AG04450 (cell line): ENCODE measurements at regions not wholly inside any gene's neighbourhood (a gene's known extent, or its start where the extent isn't known, plus 50 kb on each side); places are given as distances from the start of the nearest gene placed in this dataset.

Experiments used
- CTCF ChIA-PET: fragments of 300-600, 350-600 bp; formaldehyde crosslinking; extraction: SDS; loops from one replicate; lab custom pipeline; 2022; ENCODE audit warnings: antibody characterized with exemption, inconsistent platforms; lab: Charles Lee
- POLR2A ChIA-PET: fragments of 350-600 bp; formaldehyde crosslinking; extraction: SDS; loops from one replicate; lab custom pipeline; 2021; ENCODE audit warnings: antibody characterized with exemption, inconsistent platforms; lab: Yijun Ruan, JAX
- DNase-seq: peaks from one replicate; pipeline ENCODE4 v3.0.0-alpha.2; 2011; ENCODE audit warnings: low read depth, low spot score
- H3K27ac ChIP-seq: one replicate; pipeline ENCODE4 v1.5.1; 2012; ENCODE audit warnings: low read depth, low read length, control low read depth
- H3K27me3 ChIP-seq: one replicate; pipeline ENCODE4 v1.6.0; 2012; ENCODE audit warnings: low read length; ENCODE audit not compliant: control insufficient read depth, insufficient read depth
- H3K4me3 ChIP-seq: 2 replicates; pipeline ENCODE4 v1.5.1; 2011; ENCODE audit warnings: mild to moderate bottlenecking, low read depth, low read length, control low read depth
- H3K9me3 ChIP-seq: 2 replicates; pipeline ENCODE4 v1.5.1; 2012; ENCODE audit warnings: low read length; ENCODE audit not compliant: control insufficient read depth, insufficient read depth
- TF ChIP-seq, protein P1 (sequence below): IDR thresholded peaks from 2 replicates; pipeline ENCODE4 v1.5.1; 2011; ENCODE audit warnings: low read depth, low read length, control low read depth, inconsistent platforms

DNA sequence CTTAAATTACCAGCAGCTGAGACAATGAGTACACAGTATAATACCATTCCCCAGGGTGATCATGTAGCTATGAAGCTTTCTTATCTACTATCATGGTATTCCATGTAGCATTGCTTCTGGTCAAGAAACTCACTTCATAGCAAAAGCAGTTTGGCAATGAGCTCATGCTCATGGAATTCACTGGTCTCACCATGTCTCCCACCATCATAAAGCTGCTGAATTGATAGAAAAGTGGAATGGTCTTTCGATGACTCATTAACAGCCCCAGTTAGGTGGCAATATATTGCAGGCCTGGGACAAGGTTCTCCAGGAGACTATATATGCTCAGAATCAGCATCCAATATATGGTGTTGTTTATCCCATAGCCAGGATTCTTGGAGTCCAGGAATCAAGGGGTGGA is 553.7 kb downstream of the FOXG1 start:
- DNase-seq: no peak
- TF ChIP-seq, protein P1, sequence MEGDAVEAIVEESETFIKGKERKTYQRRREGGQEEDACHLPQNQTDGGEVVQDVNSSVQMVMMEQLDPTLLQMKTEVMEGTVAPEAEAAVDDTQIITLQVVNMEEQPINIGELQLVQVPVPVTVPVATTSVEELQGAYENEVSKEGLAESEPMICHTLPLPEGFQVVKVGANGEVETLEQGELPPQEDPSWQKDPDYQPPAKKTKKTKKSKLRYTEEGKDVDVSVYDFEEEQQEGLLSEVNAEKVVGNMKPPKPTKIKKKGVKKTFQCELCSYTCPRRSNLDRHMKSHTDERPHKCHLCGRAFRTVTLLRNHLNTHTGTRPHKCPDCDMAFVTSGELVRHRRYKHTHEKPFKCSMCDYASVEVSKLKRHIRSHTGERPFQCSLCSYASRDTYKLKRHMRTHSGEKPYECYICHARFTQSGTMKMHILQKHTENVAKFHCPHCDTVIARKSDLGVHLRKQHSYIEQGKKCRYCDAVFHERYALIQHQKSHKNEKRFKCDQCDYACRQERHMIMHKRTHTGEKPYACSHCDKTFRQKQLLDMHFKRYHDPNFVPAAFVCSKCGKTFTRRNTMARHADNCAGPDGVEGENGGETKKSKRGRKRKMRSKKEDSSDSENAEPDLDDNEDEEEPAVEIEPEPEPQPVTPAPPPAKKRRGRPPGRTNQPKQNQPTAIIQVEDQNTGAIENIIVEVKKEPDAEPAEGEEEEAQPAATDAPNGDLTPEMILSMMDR: no peak
- Histone ChIP-seq H3K27ac (no peak overlapping the region), H3K27me3 (no peaks in the 10 kb centered on the region), H3K9me3 (no peaks in the 10 kb centered on the region), H3K4me3 (no peak overlapping the region)
- POLR2A ChIA-PET: no interaction called here
- CTCF ChIA-PET: no interaction called here

DNA sequence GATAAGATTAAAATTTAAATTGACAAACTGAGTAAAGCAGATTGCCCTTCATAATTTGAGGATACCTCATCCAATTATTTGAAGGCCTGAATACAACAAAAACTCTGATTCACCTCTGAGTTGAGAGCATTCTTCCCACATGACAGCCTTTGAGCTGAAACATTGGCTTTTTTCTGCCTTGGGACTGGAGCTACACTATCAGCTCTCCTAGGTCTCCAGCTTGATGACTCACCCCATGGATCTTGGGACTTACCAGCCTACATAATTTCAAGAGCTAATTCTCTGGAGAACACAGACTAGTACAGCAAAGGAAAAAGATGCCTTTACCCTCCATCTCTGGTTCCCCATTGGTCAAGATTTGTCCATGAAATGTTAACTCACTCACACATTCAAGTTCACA is 555.1 kb downstream of the FOXG1 start:
- TF ChIP-seq, protein P1: no peak
- POLR2A ChIA-PET: no interaction called here
- CTCF ChIA-PET: no interaction called here
- DNase-seq: peak; percentile 24
- Histone ChIP-seq H3K9me3 (no peaks in the 10 kb centered on the region), H3K27ac (no peak overlapping the region), H3K4me3 (no peak overlapping the region), H3K27me3 (no peaks in the 10 kb centered on the region)

DNA sequence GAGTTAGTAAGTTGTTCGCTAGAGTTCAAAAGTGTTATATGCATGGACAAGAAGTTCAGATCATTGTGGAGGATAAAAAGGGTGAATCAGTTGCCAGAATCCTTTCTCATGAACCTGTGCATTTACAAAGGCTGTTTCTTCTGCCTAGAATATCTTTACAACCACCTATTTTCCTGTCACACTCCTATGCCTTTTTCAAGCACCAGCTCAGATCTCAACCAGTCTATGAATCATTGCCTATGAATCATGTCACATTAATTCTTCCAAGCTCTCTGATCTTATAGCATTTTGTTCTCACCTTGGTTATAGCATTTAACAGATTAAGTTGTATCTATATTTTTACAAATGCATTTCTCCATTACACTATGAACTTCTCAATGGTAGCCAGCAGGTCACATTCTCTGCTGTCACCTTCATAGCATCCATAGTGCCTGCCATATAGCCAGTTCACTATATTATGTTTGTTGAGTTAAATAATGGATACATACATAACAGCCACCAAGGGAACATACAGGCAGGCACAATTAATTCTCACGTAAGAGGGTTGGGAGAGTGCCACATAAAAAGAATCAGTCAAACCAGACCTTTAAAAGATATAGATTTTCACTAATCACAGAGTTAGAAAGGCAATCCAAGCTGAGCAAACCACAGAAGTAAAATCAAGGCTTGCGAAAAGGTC is 573.0 kb downstream of the FOXG1 start:
- ChIA-PET CTCF (no interaction called here), POLR2A (no interaction called here)
- DNase-seq: no peak
- H3K27me3 ChIP-seq: no peaks in the 10 kb centered on the region
- no peak overlapping the region for H3K27ac ChIP-seq
- H3K9me3 ChIP-seq: no peaks in the 10 kb centered on the region
- H3K4me3 ChIP-seq: no peak overlapping the region
- TF ChIP-seq, protein P1: no peak

DNA sequence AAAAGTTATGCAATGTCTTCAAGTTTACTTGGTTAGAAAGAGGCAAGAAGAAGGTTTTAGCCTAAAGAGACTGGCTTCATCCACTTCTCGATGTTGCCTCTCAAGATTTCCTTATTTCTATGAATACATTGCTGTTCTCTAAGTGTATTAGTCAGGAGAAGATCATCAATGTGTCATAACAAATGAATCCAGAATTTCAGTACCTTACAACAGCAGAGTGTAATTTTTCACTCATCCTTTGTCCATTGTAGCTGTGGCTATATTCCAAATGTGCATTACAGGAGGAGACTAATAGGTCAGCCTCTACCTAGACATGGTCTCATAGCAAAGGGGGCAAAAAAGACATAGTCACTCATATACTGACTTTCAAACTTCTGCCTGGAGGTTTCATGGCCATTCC is 579.1 kb downstream of the PRKD1 start:
- Histone ChIP-seq H3K27ac (no peak overlapping the region), H3K4me3 (no peak overlapping the region), H3K9me3 (no peaks in the 10 kb centered on the region), H3K27me3 (no peaks in the 10 kb centered on the region)
- POLR2A ChIA-PET: no interaction called here
- no peak for DNase-seq
- TF ChIP-seq, protein P1: no peak
- CTCF ChIA-PET: no interaction called here

DNA sequence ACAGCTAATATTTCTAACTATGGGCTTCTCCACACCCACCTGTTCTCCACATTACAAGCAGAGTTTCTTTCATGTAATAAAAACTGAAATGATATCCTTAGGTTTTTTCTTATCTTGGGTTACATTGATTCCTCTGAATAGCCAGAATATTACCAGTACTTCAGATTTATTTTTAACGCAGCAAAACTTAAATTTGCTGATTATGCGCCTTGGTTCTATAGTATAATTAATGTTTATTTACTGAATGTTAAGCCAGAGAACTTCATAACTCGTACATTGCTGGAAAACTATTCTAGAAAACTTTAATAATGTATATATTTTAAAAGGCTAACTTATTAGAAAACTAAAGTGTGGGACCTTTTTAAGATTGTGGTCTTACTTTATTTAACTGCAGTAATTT is 577.2 kb downstream of the PRKD1 start:
- H3K9me3 ChIP-seq: no peaks in the 10 kb centered on the region
- POLR2A ChIA-PET: no interaction called here
- no peak overlapping the region for H3K4me3 ChIP-seq
- H3K27ac ChIP-seq: no peak overlapping the region
- DNase-seq: no peak
- TF ChIP-seq, protein P1: no peak
- H3K27me3 ChIP-seq: no peaks in the 10 kb centered on the region
- CTCF ChIA-PET: interaction anchor here (1.0 kb wide), 1 partner anchor 1092 kb away, joined by 3 read pairs; no protein-coding TSS in a partner anchor
